K562 (cell line): ENCODE measurements at regions not wholly inside any gene's neighbourhood (a gene's known extent, or its start where the extent isn't known, plus 50 kb on each side); places are given as distances from the start of the nearest gene placed in this dataset.

Experiments used
- CHD7 ChIP-seq: fragments of 200-600 bp; sonication (generic); IDR thresholded peaks from one replicate; pipeline ENCODE4 v1.6.1; 2012; ENCODE audit warnings: mild to moderate bottlenecking, low read depth, low read length, inconsistent platforms
- FOSL1 ChIP-seq: fragments of 200-800 bp; sonication (Bioruptor generic); conservative IDR thresholded peaks from 2 replicates; pipeline ENCODE4 v1.6.1; 2016; ENCODE audit warnings: missing genetic modification characterization, missing compliant biosample characterization
- LCOR ChIP-seq: sonication (generic); formaldehyde crosslinking; IDR thresholded peaks from 2 replicates; pipeline ENCODE4 v1.8.0; 2022; ENCODE audit warnings: mild to moderate bottlenecking, missing genetic modification reagents
- NR4A1 ChIP-seq, 2 experiments: fragments of 250-450 bp in 1 of 2; fragments of 450-650 bp in 1 of 2; sonication (Bioruptor Pico) in 1 of 2; IDR thresholded peaks; 2 replicates each; pipeline versions ENCODE4 v1.4.0 to v1.6.1; 2016 to 2020; ENCODE audit warnings: mild to moderate bottlenecking in 2 of 2, missing compliant biosample characterization in 1 of 2, missing genetic modification characterization in 1 of 2, moderate library complexity in 1 of 2
- PRMT5 ChIP-seq: sonication (generic); formaldehyde crosslinking; IDR thresholded peaks from 2 replicates; pipeline ENCODE4 v1.5.0; 2020; ENCODE audit warnings: missing genetic modification reagents
- RFX1 ChIP-seq: fragments of 450-650 bp; IDR thresholded peaks from 2 replicates; pipeline ENCODE4 v1.6.1; 2016; ENCODE audit warnings: mild to moderate bottlenecking, moderate library complexity

GRCh38 chr14:100666403-100666802 lies 60.3 kb upstream of the DLK1 start (continued):
- TF ChIP-seq FOSL1 (tag) = no peak
- TF ChIP-seq LCOR (CRISPR knock-in tag) = no peak
- no peak for TF ChIP-seq RFX1
- TF ChIP-seq NR4A1 (CRISPR knock-in tag; IDR thresholded peaks at IDR 0.05) = no peak
- no peak for TF ChIP-seq NR4A1 (tag; IDR thresholded peaks at IDR 0.05)
- no peak for TF ChIP-seq CHD7
- TF ChIP-seq PRMT5 = no peak
- TF ChIP-seq, all 486 proteins: peak for 0
